ENCODE measurements at regions not wholly inside any gene's neighbourhood (a gene's known extent, or its start where the extent isn't known, plus 50 kb on each side); places are given as distances from the start of the nearest gene placed in this dataset.
A peak's percentile ranks its signal among the peaks of the same experiment; 100 is the strongest.

- H3K4me3 Mint-ChIP-seq = no peak overlapping the region
- H3K27ac Mint-ChIP-seq = no peak overlapping the region
- Histone ChIP-seq H3K4me3 (ENCODE audit: low read length) (no peak overlapping the region), H3K9me3 (ENCODE audit: low read length) (no peaks in the 10 kb centered on the region), H3K27ac (ENCODE audit: low read depth, low read length) (no peak overlapping the region), H3K4me1 (ENCODE audit: insufficient read depth, low read length) (peaks cover 12% of the 10 kb centered on the region), H3K27me3 (ENCODE audit: insufficient read depth, low read length, poor library complexity, severe bottlenecking) (no peaks in the 10 kb centered on the region), H3K36me3 (ENCODE audit: insufficient read depth, low read length) (no peaks in the 10 kb centered on the region)
- H3K36me3 Mint-ChIP-seq = no peaks in the 10 kb centered on the region
- CTCF ChIA-PET = no interaction called here
- H3K9me3 Mint-ChIP-seq = no peaks in the 10 kb centered on the region
- POLR2A ChIA-PET = no interaction called here
- peaks cover 26 to 52% of the 10 kb centered on the region in 2 donors for H3K27me3 Mint-ChIP-seq
- peak in 1 of 5 donors; percentile 30 for DNase-seq
- H3K4me1 Mint-ChIP-seq = peaks cover 19 to 22% (median 21%) of the 10 kb centered on the region in 3 donors
These were observed 49.9 kb upstream of the HS6ST1 start for GRCh38 chr2:128368437-128369107.

GRCh38 chr2:128369108-128369555 lies 50.5 kb upstream of the HS6ST1 start:
- Mint-ChIP-seq H3K4me1 (peaks cover 24 to 27% (median 25%) of the 10 kb centered on the region in 3 donors), H3K27ac (peak overlapping the region in 1 of 8 donors; percentile 20), H3K4me3 (no peak overlapping the region), H3K9me3 (peaks cover 0 to 1% (median 0%) of the 10 kb centered on the region in 5 donors), H3K36me3 (no peaks in the 10 kb centered on the region), H3K27me3 (peaks cover 26 to 52% of the 10 kb centered on the region in 2 donors)
- POLR2A ChIA-PET = no interaction called here
- no peaks in the 10 kb centered on the region for H3K36me3 ChIP-seq (ENCODE audit: insufficient read depth, low read length)
- CTCF ChIA-PET = no interaction called here
- peaks cover 16% of the 10 kb centered on the region for H3K4me1 ChIP-seq (ENCODE audit: insufficient read depth, low read length)
- DNase-seq = peak in 1 of 5 donors; percentile 25
- H3K4me3 ChIP-seq (ENCODE audit: low read length) = no peak overlapping the region
- no peak overlapping the region for H3K27ac ChIP-seq (ENCODE audit: low read depth, low read length)
- H3K9me3 ChIP-seq (ENCODE audit: low read length) = no peaks in the 10 kb centered on the region
- H3K27me3 ChIP-seq (ENCODE audit: insufficient read depth, low read length, poor library complexity, severe bottlenecking) = no peaks in the 10 kb centered on the region

- Histone ChIP-seq H3K27ac (ENCODE audit: low read depth, low read length) (no peak overlapping the region), H3K9me3 (ENCODE audit: low read length) (no peaks in the 10 kb centered on the region), H3K27me3 (ENCODE audit: insufficient read depth, low read length, poor library complexity, severe bottlenecking) (no peaks in the 10 kb centered on the region), H3K4me1 (ENCODE audit: insufficient read depth, low read length) (peaks cover 16% of the 10 kb centered on the region), H3K36me3 (ENCODE audit: insufficient read depth, low read length) (no peaks in the 10 kb centered on the region), H3K4me3 (ENCODE audit: low read length) (no peak overlapping the region)
- DNase-seq = peak in 1 of 5 donors; percentile 27
- no peak overlapping the region for H3K4me3 Mint-ChIP-seq
- POLR2A ChIA-PET = no interaction called here
- H3K9me3 Mint-ChIP-seq = peaks cover 0 to 1% (median 0%) of the 10 kb centered on the region in 5 donors
- H3K27ac Mint-ChIP-seq = peak overlapping the region in 1 of 8 donors; percentile 20
- peaks cover 25 to 31% (median 27%) of the 10 kb centered on the region in 3 donors for H3K4me1 Mint-ChIP-seq
- peaks cover 24 to 50% of the 10 kb centered on the region in 2 donors for H3K27me3 Mint-ChIP-seq
- no peaks in the 10 kb centered on the region for H3K36me3 Mint-ChIP-seq
- CTCF ChIA-PET = no interaction called here
These were observed 51.2 kb upstream of the HS6ST1 start for GRCh38 chr2:128369602-128370467.

GRCh38 chr2:128370468-128371247 lies 52.0 kb upstream of the HS6ST1 start:
- Histone ChIP-seq H3K36me3 (ENCODE audit: insufficient read depth, low read length) (no peaks in the 10 kb centered on the region), H3K27ac (ENCODE audit: low read depth, low read length) (no peak overlapping the region), H3K27me3 (ENCODE audit: insufficient read depth, low read length, poor library complexity, severe bottlenecking) (no peaks in the 10 kb centered on the region), H3K9me3 (ENCODE audit: low read length) (no peaks in the 10 kb centered on the region), H3K4me1 (ENCODE audit: insufficient read depth, low read length) (peaks cover 16% of the 10 kb centered on the region), H3K4me3 (ENCODE audit: low read length) (no peak overlapping the region)
- ChIA-PET POLR2A (no interaction called here), CTCF (no interaction called here)
- peak in 1 of 5 donors; percentile 36 for DNase-seq
- H3K27me3 Mint-ChIP-seq = peaks cover 19 to 42% of the 10 kb centered on the region in 2 donors
- peaks cover 0 to 1% (median 0%) of the 10 kb centered on the region in 5 donors for H3K9me3 Mint-ChIP-seq
- H3K4me3 Mint-ChIP-seq = no peak overlapping the region
- H3K27ac Mint-ChIP-seq = no peak overlapping the region
- peaks cover 25 to 31% (median 27%) of the 10 kb centered on the region in 3 donors for H3K4me1 Mint-ChIP-seq
- no peaks in the 10 kb centered on the region for H3K36me3 Mint-ChIP-seq

GRCh38 chr2:128371248-128371630 lies 52.6 kb upstream of the HS6ST1 start:
- Mint-ChIP-seq H3K4me3 (no peak overlapping the region), H3K9me3 (peaks cover 0 to 1% (median 0%) of the 10 kb centered on the region in 5 donors), H3K27ac (peak overlapping the region in 1 of 8 donors; percentile 3), H3K4me1 (peaks cover 25 to 31% (median 28%) of the 10 kb centered on the region in 3 donors), H3K36me3 (no peaks in the 10 kb centered on the region), H3K27me3 (peaks cover 19 to 44% of the 10 kb centered on the region in 2 donors)
- peak in 1 of 5 donors; percentile 33 for DNase-seq
- Histone ChIP-seq H3K27me3 (ENCODE audit: insufficient read depth, low read length, poor library complexity, severe bottlenecking) (no peaks in the 10 kb centered on the region), H3K36me3 (ENCODE audit: insufficient read depth, low read length) (no peaks in the 10 kb centered on the region), H3K4me3 (ENCODE audit: low read length) (no peak overlapping the region), H3K27ac (ENCODE audit: low read depth, low read length) (no peak overlapping the region), H3K9me3 (ENCODE audit: low read length) (no peaks in the 10 kb centered on the region), H3K4me1 (ENCODE audit: insufficient read depth, low read length) (peaks cover 16% of the 10 kb centered on the region)
- ChIA-PET CTCF (no interaction called here), POLR2A (no interaction called here)

- Histone ChIP-seq H3K36me3 (ENCODE audit: insufficient read depth, low read length) (no peaks in the 10 kb centered on the region), H3K27me3 (ENCODE audit: insufficient read depth, low read length, poor library complexity, severe bottlenecking) (no peaks in the 10 kb centered on the region), H3K4me1 (ENCODE audit: insufficient read depth, low read length) (peaks cover 16% of the 10 kb centered on the region), H3K9me3 (ENCODE audit: low read length) (no peaks in the 10 kb centered on the region), H3K4me3 (ENCODE audit: low read length) (no peak overlapping the region), H3K27ac (ENCODE audit: low read depth, low read length) (no peak overlapping the region)
- peak overlapping the region in 3 of 8 donors; percentile 3 to 73 (median 70) for H3K27ac Mint-ChIP-seq
- H3K9me3 Mint-ChIP-seq = peaks cover 0 to 1% (median 0%) of the 10 kb centered on the region in 5 donors
- CTCF ChIA-PET = interaction anchor here (1.0 kb wide), 1 partner anchor 11 kb away, joined by 3 read pairs; no protein-coding TSS in a partner anchor
- peaks cover 25 to 31% (median 28%) of the 10 kb centered on the region in 3 donors for H3K4me1 Mint-ChIP-seq
- no peaks in the 10 kb centered on the region for H3K36me3 Mint-ChIP-seq
- H3K27me3 Mint-ChIP-seq = peaks cover 19 to 40% of the 10 kb centered on the region in 2 donors
- DNase-seq = peak in 1 of 5 donors; percentile 11
- POLR2A ChIA-PET = interaction anchor here (1.0 kb wide), 1 partner anchor 10 kb away, joined by 3 read pairs; no protein-coding TSS in a partner anchor
- H3K4me3 Mint-ChIP-seq = peak overlapping the region in 5 of 7 donors; percentile 0 to 73 (median 46)
These were observed 53.1 kb upstream of the HS6ST1 start for GRCh38 chr2:128371648-128372345.

GRCh38 chr2:128372621-128373341 lies 54.1 kb upstream of the HS6ST1 start:
- H3K4me3 Mint-ChIP-seq = peak overlapping the region; percentile 34 to 89 (median 68)
- CTCF ChIA-PET = interaction anchor here (1.0 kb wide), 1 partner anchor 10 kb away, joined by 3 read pairs; no protein-coding TSS in a partner anchor

More at GRCh38 chr2:128372621-128373341, 54.1 kb upstream of the HS6ST1 start:
- POLR2A ChIA-PET = interaction anchor here (1.0 kb wide), 1 partner anchor 9 kb away, joined by 3 read pairs; no protein-coding TSS in a partner anchor
- peaks cover 22 to 47% of the 10 kb centered on the region in 2 donors for H3K27me3 Mint-ChIP-seq
- no peaks in the 10 kb centered on the region for H3K36me3 ChIP-seq (ENCODE audit: insufficient read depth, low read length)
- H3K27me3 ChIP-seq (ENCODE audit: insufficient read depth, low read length, poor library complexity, severe bottlenecking) = no peaks in the 10 kb centered on the region
- peaks cover 16% of the 10 kb centered on the region for H3K4me1 ChIP-seq (ENCODE audit: insufficient read depth, low read length)
- H3K4me1 Mint-ChIP-seq = peaks cover 25 to 36% (median 28%) of the 10 kb centered on the region in 3 donors
- no peak overlapping the region for H3K4me3 ChIP-seq (ENCODE audit: low read length)
- peak overlapping the region in 7 of 8 donors; percentile 23 to 87 (median 70) for H3K27ac Mint-ChIP-seq
- H3K9me3 Mint-ChIP-seq = peaks cover 0 to 1% (median 0%) of the 10 kb centered on the region in 5 donors
- DNase-seq = peak; percentile 4 to 79 (median 54)
- no peaks in the 10 kb centered on the region for H3K9me3 ChIP-seq (ENCODE audit: low read length)
- no peak overlapping the region for H3K27ac ChIP-seq (ENCODE audit: low read depth, low read length)
- H3K36me3 Mint-ChIP-seq = no peaks in the 10 kb centered on the region
